ENCODE measurements at regions not wholly inside any gene's neighbourhood (a gene's known extent, or its start where the extent isn't known, plus 50 kb on each side); places are given as distances from the start of the nearest gene placed in this dataset.

GRCh38 chr12:45666396-45666795 is 63.1 kb upstream of the ARID2 start:
- Mint-ChIP-seq H3K27ac (ENCODE audit: low read depth, unreplicated experiment) (no peak overlapping the region), H3K27me3 (ENCODE audit: insufficient read depth, unreplicated experiment) (no peaks in the 10 kb centered on the region), H3K4me3 (ENCODE audit: unreplicated experiment) (no peak overlapping the region), H3K9me3 (ENCODE audit: unreplicated experiment) (no peaks in the 10 kb centered on the region), H3K4me1 (ENCODE audit: insufficient read depth, unreplicated experiment) (no peaks in the 10 kb centered on the region), H3K36me3 (ENCODE audit: insufficient read depth, unreplicated experiment) (no peaks in the 10 kb centered on the region)
- ChIA-PET POLR2A (interaction anchor here (0.7 kb wide), 1 partner anchor 1299 kb away, joined by 3 read pairs; no protein-coding TSS in a partner anchor), CTCF (no interaction called here)
- DNase-seq (ENCODE audit: unreplicated experiment), result no peak
- intact Hi-C loops (cut with micrococcal nuclease), result no loop called here
- no peak for TF ChIP-seq CTCF (IDR thresholded peaks at IDR 0.05; ENCODE audit: unreplicated experiment)
- BruUV-seq (replicated peaks), result no TSS peak

- intact Hi-C loops (cut with micrococcal nuclease), result no loop called here
- POLR2A ChIA-PET, result no interaction called here
- no peaks in the 10 kb centered on the region for H3K36me3 Mint-ChIP-seq (ENCODE audit: insufficient read depth, unreplicated experiment)
- no peaks in the 10 kb centered on the region for H3K27me3 Mint-ChIP-seq (ENCODE audit: insufficient read depth, unreplicated experiment)
- H3K9me3 Mint-ChIP-seq (ENCODE audit: unreplicated experiment), result no peaks in the 10 kb centered on the region
- CTCF ChIA-PET, result no interaction called here
- no peak for DNase-seq (ENCODE audit: unreplicated experiment)
- BruUV-seq (replicated peaks), result no TSS peak
- no peak overlapping the region for H3K4me3 Mint-ChIP-seq (ENCODE audit: unreplicated experiment)
- no peak overlapping the region for H3K27ac Mint-ChIP-seq (ENCODE audit: low read depth, unreplicated experiment)
- TF ChIP-seq CTCF (IDR thresholded peaks at IDR 0.05; ENCODE audit: unreplicated experiment), result no peak
- H3K4me1 Mint-ChIP-seq (ENCODE audit: insufficient read depth, unreplicated experiment), result no peaks in the 10 kb centered on the region
Measured at GRCh38 chr12:45666816-45667215, 62.7 kb upstream of the ARID2 start.

- Mint-ChIP-seq H3K27ac (ENCODE audit: low read depth, unreplicated experiment) (no peak overlapping the region), H3K36me3 (ENCODE audit: insufficient read depth, unreplicated experiment) (no peaks in the 10 kb centered on the region), H3K4me1 (ENCODE audit: insufficient read depth, unreplicated experiment) (no peaks in the 10 kb centered on the region), H3K27me3 (ENCODE audit: insufficient read depth, unreplicated experiment) (no peaks in the 10 kb centered on the region), H3K4me3 (ENCODE audit: unreplicated experiment) (no peak overlapping the region), H3K9me3 (ENCODE audit: unreplicated experiment) (no peaks in the 10 kb centered on the region)
- CTCF ChIA-PET, result no interaction called here
- no peak for DNase-seq (ENCODE audit: unreplicated experiment)
- no TSS peak for BruUV-seq (replicated peaks)
- no peak for TF ChIP-seq CTCF (IDR thresholded peaks at IDR 0.05; ENCODE audit: unreplicated experiment)
- intact Hi-C loops (cut with micrococcal nuclease), result no loop called here
- POLR2A ChIA-PET, result no interaction called here
Measured at GRCh38 chr12:45667761-45668160, 61.7 kb upstream of the ARID2 start.

GRCh38 chr12:45668641-45669040 is 60.9 kb upstream of the ARID2 start:
- H3K4me3 Mint-ChIP-seq (ENCODE audit: unreplicated experiment), result no peak overlapping the region
- no peaks in the 10 kb centered on the region for H3K9me3 Mint-ChIP-seq (ENCODE audit: unreplicated experiment)
- no peaks in the 10 kb centered on the region for H3K4me1 Mint-ChIP-seq (ENCODE audit: insufficient read depth, unreplicated experiment)
- H3K36me3 Mint-ChIP-seq (ENCODE audit: insufficient read depth, unreplicated experiment), result no peaks in the 10 kb centered on the region
- POLR2A ChIA-PET, result interaction anchor here (0.9 kb wide), 1 partner anchor 56 kb away, joined by 3 read pairs; no protein-coding TSS in a partner anchor
- CTCF ChIA-PET, result no interaction called here
- TF ChIP-seq CTCF (IDR thresholded peaks at IDR 0.05; ENCODE audit: unreplicated experiment), result no peak
- intact Hi-C loops (cut with micrococcal nuclease), result no loop called here
- no peak for DNase-seq (ENCODE audit: unreplicated experiment)
- BruUV-seq (replicated peaks), result no TSS peak
- no peak overlapping the region for H3K27ac Mint-ChIP-seq (ENCODE audit: low read depth, unreplicated experiment)
- no peaks in the 10 kb centered on the region for H3K27me3 Mint-ChIP-seq (ENCODE audit: insufficient read depth, unreplicated experiment)

Measured in MCF 10A (cell line).